NCI-H1436 treated with DMSO at 0.1 percent for 48 hours (cell line): ENCODE measurements at regions not wholly inside any gene's neighbourhood (a gene's known extent, or its start where the extent isn't known, plus 50 kb on each side); places are given as distances from the start of the nearest gene placed in this dataset.

Experiments used
- DNase-seq: peaks from one replicate; lab custom pipeline; 2025; lab: John Stamatoyannopoulos, UW

GRCh38 chr16:65426484-65426883 lies 304.6 kb upstream of the CDH11 start:
- no peak for DNase-seq

GRCh38 chr16:65422934-65423333 lies 301.1 kb upstream of the CDH11 start:
- DNase-seq: no peak

- no peak for DNase-seq
These were observed 299.7 kb upstream of the CDH11 start for GRCh38 chr16:65421596-65421995.

GRCh38 chr16:65418435-65418834 lies 296.6 kb upstream of the CDH11 start:
- DNase-seq: no peak

GRCh38 chr16:65415460-65415859 lies 293.6 kb upstream of the CDH11 start:
- no peak for DNase-seq

- DNase-seq: no peak
These were observed 292.6 kb upstream of the CDH11 start for GRCh38 chr16:65414284-65414984.

- no peak for DNase-seq
These were observed 292.0 kb upstream of the CDH11 start for GRCh38 chr16:65413861-65414260.

- DNase-seq: no peak
These were observed 288.9 kb upstream of the CDH11 start for GRCh38 chr16:65410801-65411200.

- DNase-seq: no peak
These were observed 287.6 kb upstream of the CDH11 start for GRCh38 chr16:65409510-65409909.

GRCh38 chr16:65406933-65407332 lies 285.1 kb upstream of the CDH11 start:
- DNase-seq: no peak

- no peak for DNase-seq
These were observed 284.3 kb upstream of the CDH11 start for GRCh38 chr16:65406116-65406515.

GRCh38 chr16:65394281-65394680 lies 272.4 kb upstream of the CDH11 start:
- no peak for DNase-seq

- DNase-seq: no peak
These were observed 271.1 kb upstream of the CDH11 start for GRCh38 chr16:65392806-65393565.

- DNase-seq: no peak
These were observed 266.7 kb upstream of the CDH11 start for GRCh38 chr16:65388592-65388991.

- DNase-seq: no peak
These were observed 264.8 kb upstream of the CDH11 start for GRCh38 chr16:65386672-65387071.

- DNase-seq: no peak
These were observed 262.6 kb upstream of the CDH11 start for GRCh38 chr16:65384441-65384840.

GRCh38 chr16:65377195-65377594 lies 255.3 kb upstream of the CDH11 start:
- DNase-seq: no peak

- DNase-seq: no peak
These were observed 254.7 kb upstream of the CDH11 start for GRCh38 chr16:65376601-65377000.

GRCh38 chr16:65375651-65376050 lies 253.8 kb upstream of the CDH11 start:
- DNase-seq: no peak

GRCh38 chr16:65373097-65373496 lies 251.2 kb upstream of the CDH11 start:
- DNase-seq: no peak

- no peak for DNase-seq
These were observed 250.3 kb upstream of the CDH11 start for GRCh38 chr16:65372171-65372570.

- DNase-seq: no peak
These were observed 244.2 kb upstream of the CDH11 start for GRCh38 chr16:65365732-65366715.
